Effector memory CD4-positive, alpha-beta T cell (primary cell): ENCODE measurements at regions not wholly inside any gene's neighbourhood (a gene's known extent, or its start where the extent isn't known, plus 50 kb on each side); places are given as distances from the start of the nearest gene placed in this dataset.

Source experiments
- DNase-seq, 3 donors: peaks; one replicate each; pipeline ENCODE4 v3.0.0-alpha.2; 2020
- H3K27ac ChIP-seq: 2 replicates; pipeline ENCODE4 v1.7.0; 2013; ENCODE audit warnings: mild to moderate bottlenecking, low read length, moderate library complexity; ENCODE audit not compliant: insufficient read depth, poor library complexity, severe bottlenecking
- H3K27me3 ChIP-seq: replicated peaks from 2 replicates; pipeline ENCODE4 v1.7.0; 2013; ENCODE audit warnings: mild to moderate bottlenecking, low read length; ENCODE audit not compliant: insufficient read depth, control insufficient read depth, poor library complexity, severe bottlenecking
- H3K36me3 ChIP-seq: 2 replicates; pipeline ENCODE4 v1.7.0; 2013; ENCODE audit warnings: mild to moderate bottlenecking, low read length, moderate library complexity; ENCODE audit not compliant: control insufficient read depth, insufficient read depth
- H3K4me1 ChIP-seq: 2 replicates; pipeline ENCODE4 v1.7.0; 2013; ENCODE audit warnings: low read length, mild to moderate bottlenecking; ENCODE audit not compliant: control insufficient read depth, insufficient read depth, poor library complexity, severe bottlenecking
- H3K4me3 ChIP-seq: 2 replicates; pipeline ENCODE4 v1.7.0; 2013; ENCODE audit warnings: low read length, low read depth, mild to moderate bottlenecking; ENCODE audit not compliant: insufficient read depth, poor library complexity, severe bottlenecking
- H3K9me3 ChIP-seq: 2 replicates; pipeline ENCODE4 v1.7.0; 2013; ENCODE audit warnings: mild to moderate bottlenecking, low read length, moderate library complexity; ENCODE audit not compliant: control insufficient read depth

DNA sequence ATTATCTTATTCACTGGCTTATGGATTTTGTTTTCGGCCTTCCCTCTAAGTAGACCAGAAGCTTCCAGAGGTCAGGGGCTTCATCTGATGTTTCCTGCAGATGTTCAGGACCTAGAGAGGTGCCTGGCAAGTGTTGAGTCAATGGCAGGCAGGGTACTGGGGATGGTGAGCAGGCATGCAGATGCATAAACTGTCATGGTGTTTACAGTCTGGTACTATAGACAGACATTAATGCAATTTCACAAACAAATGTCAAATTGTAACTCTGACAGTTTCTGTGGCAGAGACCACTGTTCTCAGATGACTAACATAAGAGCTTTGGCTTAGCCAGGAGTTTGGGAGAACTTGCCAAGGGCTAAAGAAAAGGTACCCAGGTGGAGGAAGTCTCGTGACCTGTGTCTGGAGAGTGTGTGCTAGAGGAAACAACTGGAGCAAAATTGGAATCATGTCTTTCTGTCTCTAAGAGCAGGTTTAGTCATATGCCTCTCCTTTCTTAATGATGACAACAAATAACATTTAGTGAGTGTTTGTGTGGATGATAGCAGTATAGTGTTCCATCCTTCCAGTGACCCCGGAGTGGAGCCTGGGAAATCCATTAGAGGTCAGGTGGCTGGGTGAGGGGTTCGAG, 53.7 kb upstream of the TRAK1 start:
- H3K4me3 ChIP-seq: no peak overlapping the region
- H3K4me1 ChIP-seq: no peaks in the 10 kb centered on the region
- no peaks in the 10 kb centered on the region for H3K9me3 ChIP-seq
- peaks cover 3% of the 10 kb centered on the region for H3K36me3 ChIP-seq
- DNase-seq: no peak
- H3K27ac ChIP-seq: no peak overlapping the region
- H3K27me3 ChIP-seq: no peaks in the 10 kb centered on the region

DNA sequence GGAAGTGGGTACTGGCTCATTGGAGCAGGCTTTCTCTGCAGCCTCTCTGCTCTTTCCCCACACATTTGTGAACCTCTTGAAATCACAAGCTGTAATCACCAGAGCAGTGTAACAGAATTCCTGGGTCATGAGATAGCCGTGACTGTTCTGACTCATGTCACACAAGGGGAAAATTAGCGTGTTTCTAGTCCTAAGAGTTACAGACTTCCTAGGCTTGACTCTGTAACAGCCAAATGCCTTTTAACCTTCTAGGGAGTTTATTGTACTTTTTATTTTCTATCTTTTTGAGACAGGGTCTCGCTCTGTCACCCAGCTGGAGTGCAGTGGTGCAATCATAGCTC, 54.7 kb upstream of the TRAK1 start:
- DNase-seq: no peak
- H3K4me1 ChIP-seq: no peaks in the 10 kb centered on the region
- no peaks in the 10 kb centered on the region for H3K9me3 ChIP-seq
- no peak overlapping the region for H3K27ac ChIP-seq
- peaks cover 3% of the 10 kb centered on the region for H3K36me3 ChIP-seq
- no peak overlapping the region for H3K4me3 ChIP-seq
- no peaks in the 10 kb centered on the region for H3K27me3 ChIP-seq

DNA sequence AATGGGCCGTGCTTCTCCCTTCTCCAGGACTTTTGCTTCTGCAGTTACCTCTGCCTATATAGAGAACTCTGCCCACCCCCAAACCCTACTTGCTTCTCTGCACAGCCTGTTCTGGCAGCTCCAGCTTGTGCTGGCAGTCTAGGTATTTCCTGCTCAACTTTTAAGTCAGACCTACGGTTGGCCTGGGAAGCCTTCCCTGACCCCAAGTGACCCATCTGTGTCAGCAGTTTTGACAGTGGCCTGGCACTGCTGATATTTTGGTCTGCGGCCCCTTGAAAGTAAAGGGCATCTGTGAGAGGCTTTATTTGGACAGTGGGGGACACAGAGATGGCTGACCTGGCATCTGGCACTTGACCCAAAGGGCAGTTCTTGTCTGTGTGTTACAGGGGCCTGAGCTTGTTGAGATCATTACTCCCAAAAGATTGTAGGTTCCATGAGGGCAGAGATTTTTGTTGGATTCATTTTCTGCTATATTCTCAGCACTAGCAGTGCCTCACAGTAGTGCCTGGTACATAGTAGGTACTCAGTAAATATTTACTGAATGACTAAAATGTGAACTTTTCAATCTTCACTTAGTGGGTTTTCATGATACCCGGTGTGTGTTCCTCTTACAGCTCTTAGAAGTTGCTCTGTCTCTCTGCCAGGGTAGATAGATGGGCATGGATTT, 55.2 kb upstream of the TRAK1 start:
- H3K4me3 ChIP-seq: no peak overlapping the region
- no peaks in the 10 kb centered on the region for H3K9me3 ChIP-seq
- peaks cover 3% of the 10 kb centered on the region for H3K36me3 ChIP-seq
- no peak overlapping the region for H3K27ac ChIP-seq
- DNase-seq: no peak
- H3K4me1 ChIP-seq: no peaks in the 10 kb centered on the region
- H3K27me3 ChIP-seq: no peaks in the 10 kb centered on the region

DNA sequence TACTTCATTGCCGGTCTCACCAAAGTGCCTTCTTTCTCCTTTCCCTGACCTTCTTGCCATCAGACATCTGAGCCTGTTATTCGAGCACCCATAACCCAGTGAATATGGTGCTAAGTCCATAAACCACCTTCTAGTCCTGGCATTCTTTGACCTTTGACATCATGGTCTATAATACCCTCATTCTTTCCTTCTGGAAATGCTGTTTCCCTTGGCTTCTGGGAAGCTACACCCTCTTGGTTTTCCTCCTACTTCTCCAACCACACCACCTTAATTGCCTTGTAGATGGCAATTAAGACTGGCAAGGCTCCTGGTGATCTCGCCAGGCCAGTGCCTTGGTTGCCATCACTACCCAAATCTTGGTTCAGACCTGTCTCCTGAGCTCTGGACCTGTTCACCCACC, 56.1 kb upstream of the TRAK1 start:
- no peak overlapping the region for H3K27ac ChIP-seq
- DNase-seq: no peak
- H3K9me3 ChIP-seq: no peaks in the 10 kb centered on the region
- peaks cover 3% of the 10 kb centered on the region for H3K36me3 ChIP-seq
- no peaks in the 10 kb centered on the region for H3K27me3 ChIP-seq
- no peak overlapping the region for H3K4me3 ChIP-seq
- H3K4me1 ChIP-seq: no peaks in the 10 kb centered on the region

DNA sequence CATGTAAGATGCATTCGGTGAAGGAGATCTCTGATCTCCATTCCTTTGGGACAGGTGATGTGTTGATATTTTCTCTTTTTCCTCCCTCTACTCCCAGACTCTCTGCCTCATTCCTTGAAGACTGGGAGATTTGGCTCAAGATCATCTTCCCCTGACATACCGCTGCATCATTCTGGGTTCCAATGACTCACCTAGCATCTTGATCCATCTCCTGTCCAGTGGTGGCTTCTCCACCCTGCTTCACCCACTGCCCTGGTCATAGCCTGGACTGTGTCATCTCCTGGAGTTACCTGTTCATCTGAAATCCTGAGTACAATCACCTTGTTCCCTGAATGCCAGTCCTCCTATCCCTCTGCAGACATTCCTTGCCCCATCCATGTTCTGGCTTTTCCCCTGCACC, 57.4 kb upstream of the TRAK1 start:
- no peaks in the 10 kb centered on the region for H3K4me1 ChIP-seq
- peaks cover 3% of the 10 kb centered on the region for H3K36me3 ChIP-seq
- H3K9me3 ChIP-seq: no peaks in the 10 kb centered on the region
- H3K4me3 ChIP-seq: no peak overlapping the region
- H3K27me3 ChIP-seq: no peaks in the 10 kb centered on the region
- no peak overlapping the region for H3K27ac ChIP-seq
- no peak for DNase-seq

DNA sequence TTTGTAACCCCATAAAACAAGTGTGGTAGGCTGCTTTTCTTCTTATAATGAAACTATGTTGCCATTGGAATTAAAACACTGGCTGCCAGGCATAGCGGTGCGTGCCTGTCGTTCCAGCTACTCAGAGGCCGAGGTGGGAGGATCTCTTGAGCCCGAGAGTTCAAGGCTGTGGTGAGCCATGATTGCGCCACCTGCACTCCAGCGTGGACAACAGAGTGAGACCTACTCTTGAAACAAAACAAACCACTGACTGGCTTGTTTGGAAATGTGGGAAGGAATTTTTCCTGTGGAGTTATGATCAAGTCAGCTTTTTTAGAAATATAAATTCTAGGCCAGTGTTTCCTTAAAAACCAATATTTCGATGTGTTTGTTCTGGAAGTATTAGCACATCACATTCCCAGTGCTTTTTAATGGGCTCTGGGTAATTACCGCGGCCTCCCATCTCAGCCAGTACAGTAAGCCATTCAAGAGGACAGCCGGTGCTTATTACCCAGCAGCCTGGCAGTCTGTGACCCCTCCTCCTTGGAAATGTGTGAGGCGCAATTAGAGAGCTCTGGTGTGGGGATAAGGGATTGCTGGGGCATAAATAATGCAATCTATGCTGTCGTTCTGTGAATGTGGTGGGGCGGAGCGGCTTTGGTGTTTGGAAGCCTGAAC, 58.3 kb upstream of the TRAK1 start:
- no peak overlapping the region for H3K27ac ChIP-seq
- H3K9me3 ChIP-seq: no peaks in the 10 kb centered on the region
- H3K27me3 ChIP-seq: no peaks in the 10 kb centered on the region
- H3K4me3 ChIP-seq: no peak overlapping the region
- no peak for DNase-seq
- peaks cover 3% of the 10 kb centered on the region for H3K36me3 ChIP-seq
- H3K4me1 ChIP-seq: no peaks in the 10 kb centered on the region

DNA sequence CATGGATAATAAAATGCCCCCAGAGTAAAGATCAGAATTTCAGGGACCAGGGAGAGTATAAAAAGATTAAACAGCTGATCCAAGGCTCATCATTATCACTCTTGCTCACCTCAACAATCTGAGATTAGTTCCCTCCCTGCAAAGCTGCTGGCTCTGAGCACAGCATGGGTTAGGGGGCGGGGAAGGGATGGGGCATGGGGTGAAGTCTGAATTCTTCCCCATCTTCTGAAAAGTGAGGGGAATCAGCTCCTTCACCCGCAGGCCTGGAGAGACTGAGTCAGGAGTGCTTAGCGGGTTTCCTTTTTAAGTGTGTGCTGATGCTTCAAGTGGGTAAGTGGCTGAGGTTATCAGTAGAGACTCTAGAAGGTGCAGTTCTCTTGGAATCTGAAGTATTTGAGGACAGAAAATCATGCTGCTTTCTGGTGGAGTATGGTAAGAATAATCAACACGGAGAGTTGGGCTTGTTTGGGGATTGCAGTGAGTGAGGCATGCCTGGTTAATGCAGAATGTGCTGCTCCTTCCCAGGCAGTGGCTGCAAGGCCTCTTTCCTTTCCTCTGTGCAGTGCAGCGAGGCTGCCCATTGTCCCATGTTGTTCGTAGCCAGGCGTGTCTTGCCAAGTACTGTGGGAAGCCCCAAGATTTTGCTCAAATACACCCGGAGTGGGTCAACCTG, 59.2 kb upstream of the TRAK1 start:
- no peaks in the 10 kb centered on the region for H3K27me3 ChIP-seq
- peaks cover 3% of the 10 kb centered on the region for H3K36me3 ChIP-seq
- H3K4me1 ChIP-seq: no peaks in the 10 kb centered on the region
- H3K27ac ChIP-seq: no peak overlapping the region
- no peaks in the 10 kb centered on the region for H3K9me3 ChIP-seq
- no peak for DNase-seq
- no peak overlapping the region for H3K4me3 ChIP-seq

DNA sequence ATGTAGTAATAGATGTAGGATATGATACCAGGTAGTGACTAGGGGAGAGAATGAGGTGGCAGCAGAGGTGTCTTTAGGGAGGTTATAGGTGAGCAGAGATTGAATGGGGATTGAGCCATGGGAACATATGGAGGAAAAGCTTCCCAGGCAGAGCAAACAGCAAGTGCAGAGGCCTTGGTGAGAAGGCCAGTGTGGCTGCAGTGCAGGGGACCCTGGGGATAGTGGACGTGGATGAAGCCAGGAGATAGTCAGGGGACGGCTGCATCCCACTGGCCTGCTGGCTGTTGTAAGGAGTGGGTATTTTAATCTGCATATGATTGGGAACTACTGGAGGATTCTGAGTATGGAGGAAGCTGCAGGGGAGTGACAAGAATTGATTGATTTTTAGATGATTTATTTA, 62.7 kb upstream of the TRAK1 start:
- no peak for DNase-seq
- Histone ChIP-seq H3K4me3 (no peak overlapping the region), H3K27ac (no peak overlapping the region), H3K4me1 (peaks cover under 1% of the 10 kb centered on the region), H3K36me3 (no peaks in the 10 kb centered on the region), H3K9me3 (no peaks in the 10 kb centered on the region), H3K27me3 (no peaks in the 10 kb centered on the region)

DNA sequence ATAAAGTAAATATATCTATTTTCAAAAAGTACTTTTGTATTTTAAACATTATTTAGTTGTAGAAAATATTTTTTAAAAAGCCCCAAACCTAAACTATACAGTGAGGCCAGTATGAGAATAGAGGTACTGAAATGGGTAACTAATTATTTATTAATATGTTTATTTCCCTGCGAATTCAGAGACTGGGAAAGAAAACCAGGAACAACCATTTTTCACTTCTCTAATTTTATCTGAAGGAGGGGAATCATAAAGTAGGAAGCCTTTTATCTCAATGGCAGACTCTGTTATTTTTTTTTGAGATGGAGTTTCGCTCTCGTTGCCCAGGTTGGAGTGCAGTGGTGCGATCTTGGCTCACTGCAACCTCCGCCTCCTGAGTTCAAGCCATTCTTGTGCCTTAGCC, 63.6 kb upstream of the TRAK1 start:
- no peak overlapping the region for H3K4me3 ChIP-seq
- no peaks in the 10 kb centered on the region for H3K9me3 ChIP-seq
- DNase-seq: no peak
- H3K4me1 ChIP-seq: peaks cover 3% of the 10 kb centered on the region
- no peaks in the 10 kb centered on the region for H3K27me3 ChIP-seq
- H3K27ac ChIP-seq: no peak overlapping the region
- no peaks in the 10 kb centered on the region for H3K36me3 ChIP-seq
